Pons (tissue), 1 donor: ENCODE measurements at regions not wholly inside any gene's neighbourhood (a gene's known extent, or its start where the extent isn't known, plus 50 kb on each side); places are given as distances from the start of the nearest gene placed in this dataset.

Experiments used
- DNase-seq: peaks from one replicate; pipeline ENCODE4 v3.0.0-alpha.2; 2016; ENCODE audit warnings: low spot score

DNA sequence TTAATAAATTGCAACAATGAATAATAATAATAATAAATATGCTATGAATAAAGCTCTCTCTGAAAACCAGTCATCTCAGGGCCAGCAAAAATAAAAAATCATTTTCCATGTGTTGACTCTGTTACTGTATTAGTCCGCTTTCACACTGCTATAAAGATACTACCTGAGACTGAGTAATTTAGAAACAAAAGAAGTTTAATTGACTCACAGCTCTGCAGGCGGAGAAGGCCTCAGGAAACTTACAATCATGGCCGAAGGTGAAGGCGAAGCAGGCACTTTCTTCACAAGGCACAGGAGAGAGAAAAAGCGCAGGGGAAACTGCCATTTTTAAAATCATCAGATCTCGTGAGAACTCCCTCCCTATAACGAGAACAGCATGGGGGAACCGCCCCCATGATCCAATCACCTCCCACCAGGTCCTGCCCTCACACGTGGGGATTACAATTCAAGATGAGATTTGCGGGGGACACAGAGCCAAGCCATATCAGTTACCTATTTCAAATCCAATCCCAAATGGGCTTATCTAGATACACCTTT lies 224.1 kb downstream of the IGSF11 start:
- no peak for DNase-seq

DNA sequence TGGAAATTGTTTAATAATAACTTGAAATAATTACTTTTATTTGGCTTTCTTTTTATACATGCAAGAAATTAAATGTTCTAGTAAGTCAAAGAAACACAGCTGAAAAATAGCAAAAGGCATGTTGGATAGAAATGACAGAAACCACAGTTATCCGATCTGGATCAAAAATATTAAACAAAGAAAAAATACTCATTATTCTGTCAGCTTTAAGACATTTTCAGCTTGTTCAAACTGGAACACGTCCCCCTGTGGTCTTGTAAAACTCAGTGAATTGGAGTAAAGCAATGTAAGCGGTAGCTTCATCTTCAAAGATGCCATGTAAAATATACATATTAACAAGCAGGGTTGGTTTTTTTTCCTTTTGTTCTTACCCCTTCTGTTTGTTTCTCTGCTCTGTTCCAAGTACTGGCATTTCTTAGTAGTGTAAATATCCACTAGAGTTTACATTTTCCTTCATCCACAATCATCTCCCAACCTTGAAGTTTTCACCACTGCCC lies 223.4 kb downstream of the IGSF11 start:
- no peak for DNase-seq

DNA sequence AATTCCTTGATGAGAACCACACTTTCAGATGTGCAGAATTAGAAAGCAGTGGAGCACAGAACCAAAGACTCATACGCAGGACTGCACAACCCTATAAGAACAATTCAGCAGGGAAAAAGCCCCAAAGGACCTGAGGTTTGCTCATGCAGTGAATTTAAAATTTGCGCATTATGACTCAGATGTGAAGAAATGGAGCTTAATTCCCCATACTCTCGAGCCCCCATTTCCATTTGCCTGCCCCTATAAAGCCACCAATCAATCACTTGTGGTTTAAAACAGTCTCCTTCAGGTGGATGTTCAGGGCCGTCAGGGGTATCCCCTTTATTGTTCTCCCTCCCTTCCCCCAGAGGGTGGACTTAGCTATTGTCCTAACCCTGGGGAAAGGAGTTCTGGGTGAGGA lies 221.2 kb downstream of the IGSF11 start:
- no peak for DNase-seq

DNA sequence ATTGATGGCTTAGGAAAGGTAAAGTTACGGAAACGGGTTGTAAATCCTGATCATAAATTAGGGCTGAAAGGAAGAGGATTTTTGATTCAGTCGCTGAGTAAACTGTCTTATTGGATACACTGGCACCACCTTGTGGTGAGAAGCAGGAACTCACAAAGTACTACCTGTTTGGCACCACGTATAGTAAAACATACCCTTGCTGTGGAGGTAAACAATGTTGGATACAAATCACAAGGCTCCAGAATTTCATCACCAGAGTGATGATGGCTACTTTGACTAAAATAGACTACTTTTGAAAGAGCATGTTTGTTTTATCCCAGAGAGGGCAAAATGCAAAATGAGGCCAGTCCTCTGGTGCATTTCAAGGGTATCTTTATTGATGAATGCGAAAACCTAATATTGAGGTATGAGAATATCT lies 216.9 kb downstream of the IGSF11 start:
- peak; percentile 67 for DNase-seq

DNA sequence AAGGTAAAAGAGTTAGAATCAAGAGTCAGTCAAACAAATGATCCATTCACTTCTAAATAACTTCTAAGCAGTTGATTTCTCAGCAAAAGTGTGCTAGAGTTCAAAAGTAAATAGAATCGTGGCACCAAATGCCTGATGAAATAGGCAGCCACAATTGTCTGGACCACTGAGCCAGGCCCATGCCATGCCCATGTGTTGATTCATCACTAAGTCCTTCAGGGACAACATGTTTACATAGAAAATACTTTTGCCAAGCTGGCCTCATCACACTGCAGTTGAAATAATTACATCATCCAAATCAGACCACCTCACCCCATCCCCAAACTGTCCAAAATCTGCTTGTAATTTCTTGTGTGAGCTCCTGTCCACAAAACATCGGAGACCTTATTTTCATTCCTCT lies 216.3 kb downstream of the IGSF11 start:
- DNase-seq, result no peak

DNA sequence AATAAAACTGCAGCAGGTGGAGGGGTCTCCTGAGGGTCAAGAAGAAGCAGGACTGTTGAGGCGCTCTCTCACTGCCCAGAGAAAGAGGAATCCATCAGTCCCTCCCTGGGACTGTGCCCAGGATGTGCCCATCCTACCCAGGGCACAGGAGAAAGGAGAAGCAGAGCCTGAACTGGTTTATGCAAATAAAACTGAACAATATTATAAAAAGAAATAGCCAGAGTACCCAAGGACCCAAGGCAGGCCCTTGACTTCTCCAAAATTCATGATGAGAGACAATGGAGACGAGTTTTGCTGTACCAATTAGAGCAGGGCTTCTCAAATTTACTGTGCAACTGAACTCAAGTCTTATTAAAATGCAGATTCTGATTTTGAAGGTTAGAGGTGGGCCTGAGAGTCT lies 211.0 kb downstream of the IGSF11 start:
- no peak for DNase-seq

DNA sequence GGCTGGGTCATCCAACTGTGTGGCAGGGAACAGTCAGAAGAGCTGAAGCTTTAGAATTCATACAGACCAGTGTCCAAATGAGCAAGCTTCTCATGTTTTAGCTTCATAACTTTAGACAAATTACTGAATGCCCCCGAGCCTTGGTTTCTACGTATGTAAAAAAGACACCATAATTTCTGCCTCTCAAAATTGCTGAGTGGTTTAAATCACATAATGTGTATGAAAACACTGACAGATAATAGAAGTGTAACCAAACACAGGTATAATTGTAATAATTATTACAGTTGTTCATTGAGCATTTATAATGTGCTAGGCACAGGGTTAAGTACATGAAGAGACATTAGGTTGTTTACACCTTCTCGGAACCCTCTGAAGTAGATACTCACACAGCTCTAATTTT lies 207.2 kb downstream of the IGSF11 start:
- DNase-seq, result no peak

DNA sequence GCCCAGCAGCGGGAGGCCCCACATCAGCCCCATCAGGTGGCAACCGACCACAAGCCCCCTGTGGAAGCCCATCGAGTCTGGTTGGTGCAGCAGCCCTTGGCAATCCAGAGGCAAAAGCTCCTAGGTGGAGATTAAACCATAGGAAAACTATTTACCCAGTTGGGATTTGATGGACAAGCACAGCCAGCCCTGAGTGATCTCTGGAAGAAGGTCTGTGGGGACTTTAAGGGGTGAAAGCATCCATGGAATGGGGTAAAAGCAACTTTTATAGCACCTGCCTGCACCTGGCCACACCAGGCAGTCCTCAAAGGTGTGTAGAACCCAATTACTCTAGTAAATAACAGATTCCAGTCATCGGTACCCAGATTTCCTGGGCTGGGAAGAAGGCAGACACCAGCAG lies 206.3 kb downstream of the IGSF11 start:
- DNase-seq, result no peak

DNA sequence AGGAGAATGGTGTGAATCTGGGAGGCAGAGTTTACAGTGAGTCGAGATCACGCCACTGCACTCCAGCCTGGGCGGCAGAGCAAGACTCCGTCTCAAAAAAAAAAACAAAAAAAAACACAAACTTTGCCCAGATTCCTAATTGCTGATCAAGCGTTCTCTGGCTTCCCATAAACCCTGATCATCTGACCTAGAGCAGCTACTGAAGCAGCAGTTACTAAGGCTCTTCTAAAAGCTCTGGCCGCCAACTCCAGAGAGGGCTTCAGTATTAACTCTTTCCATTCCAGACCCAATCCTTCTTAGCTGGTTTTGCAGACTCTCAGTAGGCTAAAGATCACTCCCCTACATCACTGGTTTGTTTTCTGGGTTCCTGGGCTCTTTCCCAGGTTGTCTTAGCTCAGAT lies 201.6 kb downstream of the IGSF11 start:
- no peak for DNase-seq

DNA sequence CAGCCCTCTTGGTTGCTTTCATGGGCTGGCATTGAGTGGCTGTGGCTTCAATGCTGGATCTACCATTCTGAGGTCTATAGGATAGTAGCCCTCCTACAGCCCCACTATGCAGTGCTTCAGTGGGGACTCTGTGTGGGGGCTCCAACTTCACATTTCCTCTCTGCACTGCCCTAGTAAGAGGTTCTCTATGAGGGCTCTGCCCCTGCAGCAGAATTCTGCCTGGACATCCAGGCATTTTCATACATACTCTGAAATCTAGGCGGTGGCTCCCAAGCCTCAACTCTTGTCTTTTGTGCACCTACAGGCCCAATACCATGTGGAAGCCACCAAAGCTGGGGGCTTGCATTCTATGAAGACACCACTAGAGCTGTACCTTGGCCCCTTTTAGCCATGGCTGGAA lies 195.8 kb downstream of the IGSF11 start:
- DNase-seq, result no peak

DNA sequence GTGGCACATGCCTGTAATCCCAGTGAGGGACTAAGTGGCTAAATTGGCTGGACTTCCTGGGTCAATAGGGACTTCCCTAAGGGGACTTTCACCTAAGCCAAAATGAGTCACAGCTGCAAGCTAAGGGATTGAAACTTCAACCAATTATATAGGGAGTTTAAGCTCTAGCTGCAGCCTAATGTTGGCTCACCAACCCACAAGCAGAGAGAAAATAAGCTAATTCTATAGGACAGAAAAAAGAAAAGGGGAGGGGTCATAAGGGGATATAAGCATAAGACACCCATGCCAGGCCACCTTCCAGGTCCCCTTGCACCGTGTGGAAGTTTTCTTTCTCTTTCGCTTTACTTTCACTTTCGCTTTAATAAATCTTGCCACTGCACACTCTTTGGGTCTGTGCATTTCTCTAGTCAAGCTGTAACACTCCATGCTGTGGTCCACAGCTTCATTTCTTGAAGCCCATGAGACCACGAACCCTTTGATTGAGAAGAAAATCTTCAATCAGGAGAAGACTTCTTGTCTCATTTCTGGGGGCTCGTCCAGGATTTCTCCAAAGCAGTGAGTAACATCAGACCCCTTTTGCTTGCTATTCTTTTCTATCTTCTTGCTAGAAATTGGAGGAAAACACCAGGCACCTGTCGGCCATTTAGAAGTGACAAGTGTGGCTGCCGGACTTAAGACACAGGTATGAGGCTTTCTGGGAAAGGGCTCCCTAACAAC lies 192.3 kb downstream of the IGSF11 start:
- DNase-seq, result no peak

DNA sequence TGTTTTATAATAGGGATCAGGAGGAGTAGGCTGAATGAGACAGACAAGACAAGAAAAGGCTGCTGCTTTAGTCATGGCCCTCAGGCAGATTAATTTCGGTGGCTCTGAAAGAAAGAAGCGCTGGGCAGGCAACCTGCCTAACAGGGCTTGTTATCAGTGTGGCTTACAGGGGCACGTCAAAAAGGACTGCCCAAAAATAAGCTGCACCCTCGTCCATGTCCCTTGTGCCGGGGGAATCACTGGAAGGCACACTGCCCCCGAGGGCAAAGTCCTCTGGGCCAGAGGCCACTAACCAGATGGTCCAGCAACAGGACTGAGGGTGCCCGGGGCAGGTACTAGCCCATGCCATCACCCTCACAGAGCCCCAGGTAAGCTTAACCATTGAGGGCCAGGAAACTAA lies 188.5 kb downstream of the IGSF11 start:
- DNase-seq, result no peak
